Gastrocnemius medialis (tissue), 4 donors: ENCODE measurements at regions not wholly inside any gene's neighbourhood (a gene's known extent, or its start where the extent isn't known, plus 50 kb on each side); places are given as distances from the start of the nearest gene placed in this dataset.

Experiments used
- POLR2A ChIP-seq, 2 donors: fragments of 450-650 bp; IDR thresholded peaks; one replicate each; pipeline ENCODE4 v1.6.1; 2017; ENCODE audit warnings: antibody characterized with exemption in 2 of 2, mild to moderate bottlenecking in 2 of 2, moderate library complexity in 2 of 2
- TF ChIP-seq, protein P1 (sequence below), 5 experiments: fragments of 450-650 bp in 3 of 5; fragments of 200-600 bp in 2 of 5; sonication (generic) in 2 of 5; IDR thresholded peaks in 4 of 5; conservative IDR thresholded peaks in 1 of 5; 1 replicate in 4 of 5; 2 replicates in 1 of 5; pipeline ENCODE4 v1.5.1; 2016 to 2019; ENCODE audit warnings: antibody characterized with exemption in 5 of 5, mild to moderate bottlenecking in 3 of 5, moderate library complexity in 3 of 5

DNA sequence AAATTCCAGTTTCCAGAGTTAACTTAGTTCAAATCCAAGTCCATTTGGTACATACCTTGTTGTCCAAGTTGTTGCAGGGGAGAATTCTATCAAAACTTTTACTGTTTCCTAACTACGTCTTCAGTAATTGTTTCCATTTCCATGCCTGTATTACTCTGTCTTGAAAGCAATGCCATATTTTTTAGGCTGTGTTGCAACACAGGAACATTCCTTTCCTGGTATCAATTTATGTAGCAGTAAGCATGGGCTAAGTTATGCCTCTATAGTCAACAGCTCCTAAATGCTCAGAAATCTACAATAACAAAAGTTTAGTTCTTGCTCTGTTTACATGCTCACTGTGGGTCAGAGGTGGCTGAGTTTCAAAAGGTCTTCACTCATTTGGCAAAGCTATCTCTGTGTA is 1943.8 kb upstream of the PIK3C3 start:
- TF ChIP-seq POLR2A (IDR thresholded peaks at IDR 0.05), result no peak
- TF ChIP-seq, protein P1, sequence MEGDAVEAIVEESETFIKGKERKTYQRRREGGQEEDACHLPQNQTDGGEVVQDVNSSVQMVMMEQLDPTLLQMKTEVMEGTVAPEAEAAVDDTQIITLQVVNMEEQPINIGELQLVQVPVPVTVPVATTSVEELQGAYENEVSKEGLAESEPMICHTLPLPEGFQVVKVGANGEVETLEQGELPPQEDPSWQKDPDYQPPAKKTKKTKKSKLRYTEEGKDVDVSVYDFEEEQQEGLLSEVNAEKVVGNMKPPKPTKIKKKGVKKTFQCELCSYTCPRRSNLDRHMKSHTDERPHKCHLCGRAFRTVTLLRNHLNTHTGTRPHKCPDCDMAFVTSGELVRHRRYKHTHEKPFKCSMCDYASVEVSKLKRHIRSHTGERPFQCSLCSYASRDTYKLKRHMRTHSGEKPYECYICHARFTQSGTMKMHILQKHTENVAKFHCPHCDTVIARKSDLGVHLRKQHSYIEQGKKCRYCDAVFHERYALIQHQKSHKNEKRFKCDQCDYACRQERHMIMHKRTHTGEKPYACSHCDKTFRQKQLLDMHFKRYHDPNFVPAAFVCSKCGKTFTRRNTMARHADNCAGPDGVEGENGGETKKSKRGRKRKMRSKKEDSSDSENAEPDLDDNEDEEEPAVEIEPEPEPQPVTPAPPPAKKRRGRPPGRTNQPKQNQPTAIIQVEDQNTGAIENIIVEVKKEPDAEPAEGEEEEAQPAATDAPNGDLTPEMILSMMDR (IDR thresholded peaks at IDR 0.05 in 4 of 5, conservative IDR thresholded peaks at IDR 0.05 in 1 of 5), result no peak
